Mesothelial cell of epicardium (in vitro differentiated cells): ENCODE measurements at regions not wholly inside any gene's neighbourhood (a gene's known extent, or its start where the extent isn't known, plus 50 kb on each side); places are given as distances from the start of the nearest gene placed in this dataset.

Source experiments
- DNase-seq, 2 experiments: peaks; one replicate each; pipeline ENCODE4 v3.0.0; 2021; ENCODE audit warnings: low spot score in 2 of 2; ENCODE audit not compliant: unreplicated experiment in 2 of 2
- H3K27ac Mint-ChIP-seq: 2 replicates; pipeline ENCODE4 v1.8.0; 2021; ENCODE audit warnings: mixed read lengths
- H3K27me3 Mint-ChIP-seq: 2 replicates; pipeline ENCODE4 v1.8.0; 2021; ENCODE audit warnings: low read depth, mixed read lengths
- H3K36me3 Mint-ChIP-seq: 2 replicates; pipeline ENCODE4 v1.8.0; 2021; ENCODE audit warnings: mixed read lengths
- H3K4me1 Mint-ChIP-seq: 2 replicates; pipeline ENCODE4 v1.8.0; 2021; ENCODE audit warnings: mixed read lengths
- H3K4me3 Mint-ChIP-seq: 2 replicates; pipeline ENCODE4 v1.8.0; 2021; ENCODE audit warnings: mild to moderate bottlenecking, moderate library complexity, mixed read lengths
- H3K9me3 Mint-ChIP-seq: 2 replicates; pipeline ENCODE4 v1.8.0; 2021; ENCODE audit warnings: mixed read lengths
- TF ChIP-seq, protein P1 (sequence below): fragments of 200-600 bp; sonication (generic); IDR thresholded peaks from one replicate; pipeline ENCODE4 v1.5.0; 2021; ENCODE audit warnings: antibody characterized with exemption; ENCODE audit not compliant: unreplicated experiment

DNA sequence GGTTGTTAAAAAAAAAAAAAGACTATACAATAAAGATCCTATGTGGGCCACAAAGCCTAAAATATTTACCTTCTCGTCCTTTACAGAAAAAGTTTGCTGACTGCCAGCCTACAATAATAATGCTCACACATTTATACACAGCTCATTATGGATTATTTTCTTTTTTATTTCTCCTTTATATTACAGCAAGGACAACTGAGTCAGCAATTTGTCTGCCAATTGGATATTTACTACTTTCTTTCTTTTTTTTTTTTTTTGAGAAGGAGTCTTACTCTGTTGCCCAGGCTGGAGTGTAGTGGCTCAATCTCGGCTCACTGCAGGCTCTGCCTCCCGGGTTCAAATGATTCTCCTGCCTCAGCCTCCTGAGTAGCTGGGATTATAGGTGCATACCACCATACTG, 142.2 kb downstream of the EBLN2 start:
- Mint-ChIP-seq H3K27ac (no peak overlapping the region), H3K27me3 (peaks cover 2% of the 10 kb centered on the region), H3K4me1 (peaks cover 15% of the 10 kb centered on the region), H3K4me3 (no peak overlapping the region), H3K9me3 (no peaks in the 10 kb centered on the region), H3K36me3 (no peaks in the 10 kb centered on the region)
- TF ChIP-seq, protein P1, sequence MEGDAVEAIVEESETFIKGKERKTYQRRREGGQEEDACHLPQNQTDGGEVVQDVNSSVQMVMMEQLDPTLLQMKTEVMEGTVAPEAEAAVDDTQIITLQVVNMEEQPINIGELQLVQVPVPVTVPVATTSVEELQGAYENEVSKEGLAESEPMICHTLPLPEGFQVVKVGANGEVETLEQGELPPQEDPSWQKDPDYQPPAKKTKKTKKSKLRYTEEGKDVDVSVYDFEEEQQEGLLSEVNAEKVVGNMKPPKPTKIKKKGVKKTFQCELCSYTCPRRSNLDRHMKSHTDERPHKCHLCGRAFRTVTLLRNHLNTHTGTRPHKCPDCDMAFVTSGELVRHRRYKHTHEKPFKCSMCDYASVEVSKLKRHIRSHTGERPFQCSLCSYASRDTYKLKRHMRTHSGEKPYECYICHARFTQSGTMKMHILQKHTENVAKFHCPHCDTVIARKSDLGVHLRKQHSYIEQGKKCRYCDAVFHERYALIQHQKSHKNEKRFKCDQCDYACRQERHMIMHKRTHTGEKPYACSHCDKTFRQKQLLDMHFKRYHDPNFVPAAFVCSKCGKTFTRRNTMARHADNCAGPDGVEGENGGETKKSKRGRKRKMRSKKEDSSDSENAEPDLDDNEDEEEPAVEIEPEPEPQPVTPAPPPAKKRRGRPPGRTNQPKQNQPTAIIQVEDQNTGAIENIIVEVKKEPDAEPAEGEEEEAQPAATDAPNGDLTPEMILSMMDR, result no peak
- DNase-seq, result no peak

DNA sequence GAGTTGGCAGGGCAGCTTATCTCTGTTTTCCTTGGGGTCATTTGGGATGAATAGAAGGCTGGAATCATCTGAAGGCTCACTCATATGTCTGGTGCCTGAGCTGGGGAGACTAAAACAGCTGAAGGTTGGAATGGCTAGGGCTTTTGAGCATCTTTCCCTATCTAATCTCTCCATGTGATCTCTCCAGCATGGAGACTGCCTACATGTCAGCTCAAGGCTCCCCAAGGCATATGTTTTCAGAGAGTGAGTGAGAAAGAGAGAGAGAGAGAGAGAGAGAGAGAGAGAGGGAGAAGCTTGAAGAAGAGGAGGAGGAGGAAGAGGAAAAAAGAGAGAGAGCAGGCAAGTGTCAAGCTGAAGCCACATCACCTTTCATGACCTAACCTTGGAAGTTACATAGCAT, 143.4 kb downstream of the EBLN2 start:
- H3K36me3 Mint-ChIP-seq, result no peaks in the 10 kb centered on the region
- H3K27me3 Mint-ChIP-seq, result peaks cover 2% of the 10 kb centered on the region
- no peak for DNase-seq
- no peak overlapping the region for H3K27ac Mint-ChIP-seq
- H3K9me3 Mint-ChIP-seq, result no peaks in the 10 kb centered on the region
- TF ChIP-seq, protein P1, result no peak
- peaks cover 15% of the 10 kb centered on the region for H3K4me1 Mint-ChIP-seq
- no peak overlapping the region for H3K4me3 Mint-ChIP-seq

DNA sequence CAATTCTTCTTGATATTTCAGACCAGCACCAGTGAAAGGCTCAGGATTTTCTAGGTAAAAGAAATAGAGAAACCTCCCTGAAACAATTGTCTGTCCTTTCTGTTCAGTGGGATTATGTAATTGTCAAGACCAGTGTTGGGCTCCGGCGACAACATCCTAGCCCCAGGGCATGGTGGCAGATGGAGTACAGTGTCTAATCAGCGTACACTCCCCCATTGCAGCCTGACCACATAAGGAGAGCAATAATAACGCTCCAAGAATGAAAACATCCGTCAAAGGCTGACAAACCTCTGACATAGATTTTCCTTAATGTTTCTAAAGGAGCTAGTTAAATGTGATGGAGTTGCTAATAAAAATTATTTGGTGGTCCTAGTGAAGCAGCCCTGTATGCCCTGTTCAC, 144.6 kb downstream of the EBLN2 start:
- Mint-ChIP-seq H3K36me3 (no peaks in the 10 kb centered on the region), H3K27me3 (no peaks in the 10 kb centered on the region), H3K9me3 (no peaks in the 10 kb centered on the region), H3K4me3 (no peak overlapping the region), H3K4me1 (peaks cover 7% of the 10 kb centered on the region), H3K27ac (no peak overlapping the region)
- no peak for DNase-seq
- TF ChIP-seq, protein P1, result no peak

DNA sequence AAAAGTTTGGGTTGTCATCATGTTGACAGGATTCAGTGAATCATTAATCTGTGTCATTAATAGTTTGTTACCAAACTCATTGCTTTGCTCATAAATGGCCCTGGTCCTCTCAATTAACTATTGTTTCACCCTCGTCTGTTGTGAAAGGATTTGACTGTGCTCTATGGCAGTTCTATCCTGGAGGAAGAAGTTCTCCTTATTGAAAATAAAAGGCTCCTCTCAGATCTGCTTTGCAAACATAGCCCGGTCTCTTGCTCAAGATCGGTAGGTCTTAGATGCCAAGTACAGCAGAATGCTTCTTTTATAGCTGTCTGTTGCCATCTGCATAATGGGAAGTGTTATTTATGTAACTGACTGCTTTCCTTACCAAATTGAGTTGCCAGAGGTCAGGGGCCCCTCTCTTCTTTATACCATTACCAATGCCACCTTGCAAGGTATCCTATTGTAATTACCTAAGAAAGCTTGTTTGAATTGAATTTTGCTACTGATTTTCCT, 146.5 kb downstream of the EBLN2 start:
- Mint-ChIP-seq H3K4me3 (no peak overlapping the region), H3K27ac (no peak overlapping the region), H3K9me3 (peaks cover 4% of the 10 kb centered on the region), H3K27me3 (no peaks in the 10 kb centered on the region), H3K36me3 (no peaks in the 10 kb centered on the region), H3K4me1 (peaks cover 7% of the 10 kb centered on the region)
- DNase-seq, result no peak
- TF ChIP-seq, protein P1, result no peak

DNA sequence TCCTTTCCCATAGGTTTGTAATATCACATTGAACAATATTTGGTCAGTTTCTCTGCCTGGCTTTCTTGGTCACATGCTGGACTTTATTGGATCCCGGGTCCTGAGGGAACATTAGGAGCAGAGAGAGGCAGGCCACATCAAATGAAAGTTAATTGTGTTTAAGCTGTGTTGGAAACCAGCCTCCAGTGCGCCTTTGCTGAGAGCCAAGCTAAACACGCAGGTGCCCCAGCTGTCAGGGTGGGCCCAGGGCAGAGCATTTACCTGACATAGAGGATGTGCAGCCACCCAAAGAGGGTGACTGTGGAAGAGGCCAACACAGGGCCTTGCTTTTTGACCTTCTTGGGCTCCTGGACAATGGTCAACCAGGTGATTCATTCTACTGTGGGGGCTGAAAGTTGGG, 149.3 kb downstream of the EBLN2 start:
- Mint-ChIP-seq H3K27ac (no peak overlapping the region), H3K4me3 (no peak overlapping the region), H3K27me3 (no peaks in the 10 kb centered on the region), H3K4me1 (peaks cover 11% of the 10 kb centered on the region), H3K9me3 (peaks cover 11% of the 10 kb centered on the region), H3K36me3 (peaks cover 2% of the 10 kb centered on the region)
- DNase-seq, result no peak
- TF ChIP-seq, protein P1, result no peak

DNA sequence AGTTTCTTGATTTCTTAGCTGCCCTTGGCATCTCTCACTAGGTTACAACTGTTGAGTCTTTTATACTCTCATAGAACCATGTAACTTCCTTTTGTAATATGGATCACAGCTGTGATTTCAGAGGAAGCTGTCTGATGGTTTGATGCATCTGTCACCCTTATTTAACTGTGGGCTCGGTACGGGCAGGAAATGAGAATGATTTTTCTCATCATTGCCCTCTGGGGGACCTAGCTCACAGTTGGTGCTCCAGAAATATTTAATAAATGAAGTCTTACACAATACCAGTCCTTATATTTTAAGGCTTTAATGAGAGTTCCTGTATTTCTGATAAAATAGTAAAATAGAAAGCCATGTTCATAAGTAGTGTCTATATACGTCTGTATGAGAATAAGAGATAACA, 151.2 kb downstream of the EBLN2 start:
- no peak for DNase-seq
- Mint-ChIP-seq H3K27ac (no peak overlapping the region), H3K4me1 (peaks cover 5% of the 10 kb centered on the region), H3K4me3 (no peak overlapping the region), H3K9me3 (peaks cover 11% of the 10 kb centered on the region), H3K36me3 (peaks cover 2% of the 10 kb centered on the region), H3K27me3 (peaks cover 1% of the 10 kb centered on the region)
- TF ChIP-seq, protein P1, result no peak
